HG03280 (cell line): ENCODE measurements at regions not wholly inside any gene's neighbourhood (a gene's known extent, or its start where the extent isn't known, plus 50 kb on each side); places are given as distances from the start of the nearest gene placed in this dataset.
"Not testable (repeated sequence)": the region's sequence is repeated elsewhere in the genome, so short reads cannot be mapped to it uniquely, and the experiment has no call there.

ENCODE experiments used
- ATAC-seq: cut with Tn5 transposase; IDR thresholded peaks from one replicate; pipeline ENCODE4 v1.9.1; 2021; ENCODE audit warnings: mild to moderate bottlenecking, moderate library complexity; ENCODE audit not compliant: unreplicated experiment

DNA sequence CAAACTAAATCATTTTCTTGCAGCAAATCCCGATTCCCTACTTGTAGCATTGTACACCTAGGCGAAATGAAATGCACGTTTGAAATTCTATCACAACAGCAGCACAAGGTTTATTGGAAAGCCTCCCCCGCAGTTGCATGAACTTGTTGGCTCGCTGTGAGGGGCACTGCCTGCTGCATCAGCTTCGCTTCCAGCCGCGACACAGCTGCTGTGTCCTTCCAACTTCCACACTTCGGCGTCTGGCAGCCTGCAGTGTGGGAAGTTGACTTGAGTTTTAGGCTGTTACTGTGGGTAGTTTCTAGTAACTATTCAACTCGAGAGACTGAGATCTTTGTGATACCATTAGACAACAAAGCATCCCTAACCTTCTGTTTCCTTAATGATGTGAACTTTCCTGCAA lies 315.8 kb upstream of the TPK1 start:
- ATAC-seq, result no peak

DNA sequence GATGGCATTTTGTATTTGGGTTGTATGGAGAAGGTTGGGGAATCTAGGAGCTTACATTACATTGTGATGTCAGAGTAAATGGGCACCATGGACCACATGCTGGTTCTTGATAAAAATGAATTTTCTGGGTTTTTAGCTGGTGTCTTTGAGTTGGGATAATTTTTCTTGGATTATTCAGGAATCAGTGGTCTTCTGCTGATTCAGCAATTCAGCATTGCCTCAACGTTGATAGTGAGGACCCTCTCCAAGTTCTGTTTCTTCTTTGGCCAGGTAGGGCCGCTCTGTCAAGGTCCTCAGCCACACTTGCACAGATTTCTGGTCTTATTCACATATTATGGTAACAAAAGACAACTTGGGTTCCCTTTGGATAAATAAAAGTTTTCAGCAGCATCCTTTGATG lies 312.0 kb upstream of the TPK1 start:
- ATAC-seq, result no peak

DNA sequence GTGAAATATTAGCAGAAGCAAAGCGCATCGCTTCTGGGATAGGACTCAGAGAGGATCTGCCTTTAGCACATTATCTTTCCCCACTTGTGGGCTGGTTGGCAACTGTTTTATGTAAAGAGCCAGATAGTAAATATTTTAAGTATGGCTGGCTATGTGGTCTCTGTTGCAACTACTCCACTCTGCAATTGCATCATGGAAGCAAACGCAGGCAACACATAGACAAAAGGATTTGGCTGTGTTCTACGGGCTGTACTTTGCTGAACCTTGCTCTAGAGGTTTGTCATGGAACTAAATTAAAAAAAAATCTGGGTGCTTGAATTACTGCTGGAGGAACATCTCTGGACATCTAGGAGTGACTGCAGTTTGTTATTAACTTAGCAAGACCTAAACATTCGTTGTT lies 307.8 kb upstream of the TPK1 start:
- no peak for ATAC-seq

DNA sequence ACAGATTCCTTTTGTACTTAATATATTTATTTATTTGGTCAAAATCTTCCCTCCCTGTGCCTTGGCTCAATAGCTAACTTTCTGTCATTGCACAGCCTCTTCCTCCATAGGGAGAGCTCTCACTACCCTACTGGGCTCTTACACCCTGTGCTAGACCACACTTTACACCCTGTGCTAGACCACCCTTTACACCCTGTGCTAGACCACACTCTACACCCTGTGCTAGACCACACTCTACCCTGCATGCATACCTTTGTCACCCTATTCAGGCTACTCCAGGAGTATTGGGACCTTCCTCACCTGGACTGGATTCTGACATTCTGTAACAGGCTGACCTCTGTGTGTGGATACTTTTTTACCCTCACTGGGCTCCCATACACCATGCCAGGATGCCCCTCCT lies 298.5 kb upstream of the TPK1 start:
- no peak for ATAC-seq

DNA sequence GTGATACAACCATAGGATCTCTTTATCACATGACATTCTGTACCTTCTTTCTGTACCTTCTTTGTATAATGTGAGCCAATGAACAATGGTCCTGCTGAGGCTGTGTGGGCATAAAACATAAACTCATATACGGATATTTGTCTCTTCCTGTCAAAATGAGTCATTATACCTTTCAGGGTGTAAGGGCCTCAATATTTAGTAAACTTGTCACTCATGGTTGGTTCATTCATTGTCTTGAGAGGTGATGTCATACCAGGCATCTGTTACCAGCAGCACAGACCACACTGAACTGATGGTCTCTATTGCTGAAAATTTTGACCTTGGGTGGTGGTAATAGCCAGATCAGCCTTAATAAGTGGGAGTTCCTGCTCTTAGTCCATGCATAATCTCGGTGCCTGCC lies 287.6 kb upstream of the TPK1 start:
- ATAC-seq, result no peak

DNA sequence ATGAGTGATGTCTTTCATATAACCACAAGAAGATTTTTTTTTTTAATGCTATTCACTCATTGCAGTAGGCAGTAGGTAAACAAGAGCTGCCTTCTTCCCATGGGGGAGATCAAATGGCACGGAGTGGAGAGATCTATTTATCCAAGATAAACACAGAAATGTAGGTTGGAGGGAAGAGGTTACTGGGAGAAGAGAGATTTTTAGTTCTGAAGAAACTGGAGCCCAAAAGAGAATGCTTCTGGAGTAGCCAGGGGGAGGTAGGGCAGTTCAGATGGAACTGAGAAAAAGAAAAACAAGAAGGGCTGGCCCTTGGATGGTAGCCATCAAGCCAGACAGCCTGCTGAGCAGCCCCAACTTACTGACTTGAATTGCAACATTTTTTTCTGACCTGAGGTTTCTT lies 270.1 kb upstream of the TPK1 start:
- ATAC-seq, result no peak

DNA sequence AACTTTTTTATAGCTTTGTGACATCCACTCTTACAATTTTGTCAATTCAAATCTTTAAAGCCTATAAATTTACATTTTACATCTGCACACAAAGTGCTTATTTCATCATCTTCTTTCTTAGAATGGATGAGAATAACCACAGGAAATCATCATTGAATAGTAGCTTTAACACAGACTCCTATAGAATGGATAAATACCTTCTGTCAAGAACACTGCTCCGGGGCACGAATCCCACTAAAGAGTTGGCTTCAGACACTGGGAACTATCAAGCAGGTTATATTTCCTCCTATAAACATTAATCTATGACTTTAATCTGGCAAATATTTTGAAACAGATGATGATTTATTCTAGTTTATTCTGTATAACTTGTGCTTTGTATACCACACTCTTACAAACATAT lies 269.7 kb upstream of the TPK1 start:
- ATAC-seq, result no peak

DNA sequence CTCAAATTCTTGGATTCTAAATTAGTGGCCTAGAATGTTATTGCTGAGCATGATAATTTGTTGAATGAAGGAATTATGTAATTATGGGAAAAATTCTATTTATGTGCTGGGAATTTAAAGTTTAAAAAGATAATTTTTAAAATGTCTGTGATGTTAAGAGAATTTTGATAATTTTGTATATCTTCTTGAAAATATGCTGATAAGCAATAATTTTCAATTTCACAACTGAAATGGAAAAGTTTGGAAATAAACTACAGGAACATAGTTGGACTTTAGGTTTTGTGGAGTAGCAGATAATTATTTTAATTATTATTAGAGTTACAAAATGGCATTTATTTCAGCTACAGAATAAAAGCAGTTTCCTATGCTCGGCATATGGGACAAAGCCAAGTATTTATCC lies 268.5 kb upstream of the TPK1 start:
- ATAC-seq, result no peak

DNA sequence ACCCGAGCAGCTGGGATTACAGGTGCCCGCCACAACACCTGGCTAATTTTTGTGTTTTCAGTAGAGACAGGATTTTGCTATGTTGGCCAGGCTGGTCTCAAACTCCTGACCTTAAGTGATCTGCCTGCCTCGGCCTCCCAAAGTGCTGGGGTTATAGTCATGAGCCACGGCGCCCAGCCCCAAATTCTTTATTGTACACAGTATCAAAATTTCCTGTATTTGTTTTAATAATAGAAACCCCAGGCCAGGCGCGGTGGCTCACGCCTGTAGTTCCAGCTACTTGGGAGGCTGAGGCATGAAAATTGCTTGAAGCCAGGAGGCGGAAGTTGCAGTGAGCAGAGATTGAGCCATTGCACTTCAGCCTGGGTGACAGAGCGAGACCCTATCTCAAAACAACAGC lies 266.3 kb upstream of the TPK1 start:
- ATAC-seq, result not testable (repeated sequence)

DNA sequence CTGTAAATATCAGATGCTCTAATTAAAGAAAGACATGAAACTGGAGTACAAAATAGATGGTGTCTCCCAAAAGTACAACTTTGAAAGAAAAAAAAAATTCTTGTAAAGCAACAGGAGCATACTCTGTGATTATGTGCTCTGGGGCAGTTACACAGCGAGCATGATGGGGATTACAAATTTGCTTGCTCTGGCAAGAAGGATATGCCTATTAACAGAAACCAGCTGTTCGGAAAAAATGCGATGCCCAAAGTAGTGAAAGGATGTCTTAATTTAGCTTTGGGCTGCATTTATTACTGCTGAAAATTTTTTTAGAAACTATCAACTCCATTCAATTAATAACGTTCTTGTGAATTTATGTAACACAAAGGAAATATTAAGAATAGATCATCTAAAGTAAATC lies 256.9 kb upstream of the TPK1 start:
- no peak for ATAC-seq

DNA sequence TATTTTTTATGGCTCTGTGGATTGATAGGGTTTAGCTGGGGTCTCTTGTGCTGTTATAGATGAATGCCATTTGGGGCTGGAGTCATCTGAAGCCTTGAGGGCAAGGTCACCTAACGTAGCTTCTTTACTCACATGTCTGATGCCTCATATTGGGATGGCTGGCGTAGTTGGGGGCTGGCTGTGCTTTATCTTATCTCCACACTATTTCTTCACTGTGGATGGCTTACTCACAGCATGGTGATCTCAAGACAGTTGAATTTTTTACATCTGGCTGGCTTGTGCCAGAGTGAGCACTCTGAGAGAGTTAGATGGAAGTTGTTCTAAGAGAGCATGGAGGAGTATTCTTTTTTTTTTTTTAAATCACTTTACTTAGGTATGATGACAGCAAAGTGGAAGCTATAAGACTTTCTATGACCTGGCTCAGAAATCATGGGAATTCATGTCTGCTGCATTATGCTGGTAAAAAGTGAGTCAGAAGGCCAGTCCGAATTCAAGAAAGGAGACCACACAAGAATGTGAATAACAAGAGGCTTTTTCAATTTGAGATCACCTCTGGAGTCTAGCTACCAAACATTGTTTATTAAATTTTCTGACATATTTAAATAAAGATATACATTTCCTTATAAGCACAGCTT lies 252.4 kb upstream of the TPK1 start:
- ATAC-seq, result no peak

DNA sequence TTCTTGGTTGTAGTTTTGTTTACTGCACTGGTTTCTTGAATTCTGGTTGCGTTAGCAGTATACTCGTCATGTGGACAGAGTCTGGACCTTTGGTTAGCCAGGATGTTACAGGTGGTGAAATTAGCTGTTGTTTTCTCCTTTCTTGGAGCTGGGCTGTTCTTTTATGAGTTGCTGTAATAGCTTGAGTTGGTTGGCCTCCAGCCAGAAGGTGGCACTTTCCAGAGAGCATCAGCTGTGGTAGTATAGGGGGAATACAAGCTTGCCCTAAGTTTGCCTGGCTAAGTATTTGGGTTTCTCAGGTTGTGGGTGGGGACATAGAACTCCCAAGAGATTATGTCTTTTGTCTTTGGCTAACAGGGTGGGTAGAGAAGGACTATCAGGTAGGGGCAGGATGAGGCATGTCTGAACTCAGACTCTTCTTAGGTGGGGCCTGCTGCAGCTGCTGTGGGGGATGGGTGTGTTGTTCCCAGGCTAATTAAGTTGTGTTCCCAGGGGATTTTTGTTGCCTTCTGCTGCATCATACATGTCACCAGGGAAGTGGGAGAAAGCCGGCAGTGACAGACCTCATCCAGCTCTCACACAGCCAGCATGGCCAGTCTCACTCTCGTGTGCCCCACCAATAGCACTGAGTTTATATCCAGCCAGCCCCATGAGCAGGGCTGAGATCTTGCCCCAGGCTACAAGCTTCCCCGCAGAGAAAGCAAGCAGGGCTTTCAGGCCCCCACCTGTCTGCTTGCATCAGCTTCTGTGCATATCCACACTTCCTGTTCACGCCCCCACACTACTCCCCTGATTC lies 246.7 kb upstream of the TPK1 start:
- ATAC-seq, result no peak

DNA sequence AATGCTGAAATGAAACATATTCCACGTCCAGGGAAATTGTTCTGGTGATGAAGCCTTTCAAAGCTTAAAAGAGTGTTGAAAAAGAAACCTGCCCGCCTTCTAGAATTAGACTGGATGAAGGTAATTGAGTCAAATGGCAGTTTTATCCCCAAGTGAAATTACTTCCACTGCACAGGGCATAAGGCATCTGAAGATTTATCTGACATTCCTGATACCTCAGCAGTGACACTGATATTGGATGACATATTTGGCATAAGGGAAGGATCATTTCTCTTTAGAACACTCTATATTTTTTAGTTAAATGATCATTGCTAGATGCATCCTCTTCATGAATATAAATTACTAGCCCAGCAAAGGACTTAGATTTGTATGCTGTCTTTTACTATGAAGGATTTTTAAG lies 229.6 kb upstream of the TPK1 start:
- ATAC-seq, result no peak

DNA sequence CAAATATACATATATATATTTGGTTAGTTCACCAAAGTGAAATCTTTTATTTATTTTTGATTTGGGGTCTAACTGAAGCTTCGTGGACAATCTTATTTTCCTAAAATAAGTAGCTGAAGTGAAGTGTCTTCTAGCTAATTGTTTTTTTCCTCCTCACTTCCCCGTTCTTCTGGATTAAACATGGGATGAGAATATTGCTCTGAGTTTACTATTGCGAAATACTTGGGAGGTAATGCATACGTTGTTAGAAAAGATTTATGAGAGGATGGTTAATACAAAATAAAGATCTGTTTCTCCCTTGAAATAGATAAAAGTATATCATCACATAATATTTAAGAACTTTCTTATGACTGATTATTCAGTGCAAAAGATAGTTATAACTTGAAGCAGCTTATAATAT lies 228.3 kb upstream of the TPK1 start:
- no peak for ATAC-seq

DNA sequence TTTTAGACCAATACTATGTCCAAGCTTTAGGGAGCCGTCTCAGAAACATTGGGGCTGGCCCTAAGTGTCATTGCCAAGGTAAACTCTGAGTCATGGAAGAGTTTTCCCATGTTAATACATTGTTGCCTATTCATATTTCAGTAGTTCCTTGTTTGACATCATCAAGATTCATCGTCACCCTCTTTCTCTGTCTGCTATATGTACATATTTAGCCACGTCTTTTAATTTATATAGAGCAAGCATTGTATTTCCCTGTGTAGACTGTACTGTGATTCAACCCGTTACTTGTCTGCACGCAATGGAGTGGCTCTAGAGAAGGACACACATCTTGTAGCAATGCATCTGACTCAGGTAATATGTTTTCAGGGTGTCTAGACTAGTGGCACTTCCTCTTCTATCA lies 217.9 kb upstream of the TPK1 start:
- no peak for ATAC-seq

DNA sequence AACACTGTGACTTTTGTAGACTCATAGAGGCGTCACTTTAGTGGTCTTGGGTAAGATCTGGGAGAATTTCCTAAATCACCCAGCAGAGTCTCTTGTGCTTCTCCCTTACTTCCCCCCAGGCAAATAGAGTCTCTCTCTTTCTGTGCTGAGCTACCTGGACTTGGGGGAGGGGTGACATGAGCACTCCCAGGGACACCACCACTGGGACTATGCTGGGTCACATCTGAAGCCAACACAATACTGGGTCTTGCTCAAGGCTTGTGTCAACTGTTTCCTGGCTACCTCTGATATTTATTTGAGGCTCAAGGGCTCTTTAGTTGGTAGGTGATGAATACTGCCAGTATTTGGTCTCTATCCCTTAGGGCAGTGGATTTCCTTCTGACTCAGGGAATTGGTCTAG lies 214.6 kb upstream of the TPK1 start:
- ATAC-seq, result no peak

DNA sequence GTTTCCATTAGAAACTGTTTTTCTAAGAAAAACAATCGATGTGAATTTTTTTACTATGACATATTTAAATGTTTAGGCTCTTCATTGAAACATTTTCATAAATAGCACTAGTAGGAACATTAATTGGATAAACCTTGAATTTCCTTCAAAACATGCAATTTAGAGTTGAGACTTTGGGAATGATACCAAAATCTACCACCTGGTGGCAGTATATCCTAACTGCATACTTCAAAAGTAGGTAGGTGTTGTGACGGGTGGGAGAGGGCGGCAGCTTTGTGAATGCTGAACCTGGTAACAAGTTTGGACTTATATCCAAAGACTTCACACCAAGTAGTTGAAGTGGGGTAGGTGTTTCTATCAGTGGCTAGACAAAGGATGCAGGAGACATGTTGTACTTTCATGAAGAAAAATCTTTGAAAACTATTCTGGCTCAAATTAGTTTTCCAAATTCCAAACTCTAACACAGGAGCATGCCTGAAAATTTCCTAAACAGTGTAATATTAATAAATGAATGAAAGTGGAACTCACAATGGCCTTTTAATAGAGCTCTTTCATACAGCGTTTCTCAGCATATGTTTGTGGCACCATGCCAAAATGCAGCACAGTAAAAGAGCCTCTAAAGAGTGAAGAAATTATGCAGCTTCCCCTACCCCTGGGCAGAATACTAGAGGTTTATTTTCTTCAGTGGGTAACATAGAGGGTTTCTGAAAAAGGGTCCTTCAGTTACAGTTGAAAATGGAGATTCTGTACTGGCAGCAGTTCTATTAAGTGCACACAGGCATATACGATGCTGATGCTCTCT lies 201.0 kb upstream of the TPK1 start:
- peak; percentile 80 for ATAC-seq

DNA sequence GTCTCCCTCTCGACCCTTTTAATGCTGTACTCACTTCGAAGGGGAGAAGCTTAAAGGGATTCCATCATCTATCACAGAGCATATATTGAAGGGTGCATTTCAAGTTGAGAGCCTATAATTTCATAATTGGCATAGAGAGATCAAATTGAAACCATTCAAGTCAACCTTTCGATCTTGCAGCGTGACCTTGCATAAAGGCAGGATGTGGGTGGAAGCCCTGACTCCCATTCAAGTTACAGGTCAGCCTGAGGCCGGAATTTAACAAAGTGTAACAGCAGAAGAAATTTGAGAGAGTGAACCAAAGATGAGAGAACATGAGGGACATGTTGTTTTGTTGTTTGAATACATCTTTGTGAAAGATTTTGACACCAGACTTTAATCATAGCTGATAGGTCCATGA lies 195.3 kb upstream of the TPK1 start:
- ATAC-seq, result no peak

DNA sequence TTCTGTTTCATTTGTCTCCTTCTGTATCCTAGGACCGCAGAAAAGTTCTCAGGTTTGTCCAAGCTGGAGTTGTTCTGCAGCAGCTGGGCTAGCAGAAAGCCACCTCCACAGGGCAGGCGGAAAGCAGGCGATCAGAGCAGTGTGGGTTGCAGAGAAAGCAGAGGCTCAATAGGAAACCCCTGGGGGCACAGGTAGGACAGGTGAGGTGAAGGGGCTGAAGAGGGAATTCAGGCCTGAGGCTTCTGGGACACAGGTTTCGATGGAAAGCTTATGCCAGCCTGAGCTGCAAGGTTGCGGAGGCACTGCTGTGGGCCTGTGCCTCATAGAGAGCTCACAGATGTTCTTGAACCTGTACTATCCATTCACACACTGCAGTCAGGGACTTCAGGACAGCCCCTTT lies 194.9 kb upstream of the TPK1 start:
- no peak for ATAC-seq

DNA sequence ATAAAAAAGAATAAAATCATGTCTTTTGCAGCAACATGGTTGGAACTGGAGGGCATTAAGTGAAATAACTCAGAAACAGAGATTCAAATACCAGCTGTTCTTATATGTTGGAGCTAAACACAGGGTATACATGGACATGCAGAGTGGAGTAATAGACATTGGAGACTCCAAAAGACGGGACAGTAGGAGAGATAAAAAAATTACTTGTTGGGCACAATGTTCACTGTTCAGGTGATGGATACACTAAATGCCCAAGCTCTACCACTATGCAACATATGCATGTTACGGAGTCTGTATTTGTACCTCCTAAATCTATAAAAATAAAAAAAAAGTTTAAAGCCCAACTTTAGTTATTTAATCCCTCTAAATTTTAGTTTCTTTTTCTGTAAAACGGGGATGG lies 184.6 kb upstream of the TPK1 start:
- ATAC-seq, result no peak

DNA sequence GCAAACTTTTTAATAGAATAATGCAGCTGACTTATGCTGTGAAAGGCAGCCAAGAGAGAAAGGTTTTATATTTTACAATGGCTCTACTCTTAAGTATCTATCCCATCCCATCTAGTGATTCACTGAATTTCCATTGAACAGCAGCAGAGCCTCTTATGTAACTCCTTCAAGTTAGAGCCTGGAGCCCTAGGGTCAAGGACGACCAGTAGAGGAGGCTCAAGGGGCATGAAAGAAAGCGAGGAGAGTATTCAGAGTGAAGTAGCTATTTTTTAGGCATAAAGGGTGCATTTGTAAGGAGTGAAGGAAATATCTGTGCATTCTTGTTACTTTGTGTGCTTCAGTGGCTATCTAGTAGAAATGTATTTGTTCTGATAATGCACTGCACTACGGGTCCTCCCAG lies 180.2 kb upstream of the TPK1 start:
- no peak for ATAC-seq

DNA sequence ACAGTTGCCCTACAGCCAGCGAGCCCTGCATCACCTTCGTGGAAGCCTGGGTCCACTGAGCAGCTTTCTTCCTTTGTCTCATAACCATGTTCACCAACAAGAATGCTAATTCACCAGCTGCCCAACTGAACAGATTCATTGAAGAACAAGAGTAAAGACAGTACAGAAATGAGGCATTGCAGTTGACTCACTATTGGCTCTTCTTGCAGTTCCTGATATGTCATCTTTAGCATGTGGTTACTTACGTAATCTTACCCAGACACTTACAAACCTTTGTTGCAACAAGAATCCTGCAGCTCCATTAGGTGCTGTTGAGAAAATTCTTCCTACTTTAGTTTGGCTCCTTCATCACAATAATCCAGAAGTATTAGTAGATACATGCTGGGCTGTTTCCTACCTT lies 174.0 kb upstream of the TPK1 start:
- ATAC-seq, result no peak
